ENCODE measurements at regions not wholly inside any gene's neighbourhood (a gene's known extent, or its start where the extent isn't known, plus 50 kb on each side); places are given as distances from the start of the nearest gene placed in this dataset.
"Not testable (repeated sequence)": the region's sequence is repeated elsewhere in the genome, so short reads cannot be mapped to it uniquely, and the experiment has no call there.

DNA sequence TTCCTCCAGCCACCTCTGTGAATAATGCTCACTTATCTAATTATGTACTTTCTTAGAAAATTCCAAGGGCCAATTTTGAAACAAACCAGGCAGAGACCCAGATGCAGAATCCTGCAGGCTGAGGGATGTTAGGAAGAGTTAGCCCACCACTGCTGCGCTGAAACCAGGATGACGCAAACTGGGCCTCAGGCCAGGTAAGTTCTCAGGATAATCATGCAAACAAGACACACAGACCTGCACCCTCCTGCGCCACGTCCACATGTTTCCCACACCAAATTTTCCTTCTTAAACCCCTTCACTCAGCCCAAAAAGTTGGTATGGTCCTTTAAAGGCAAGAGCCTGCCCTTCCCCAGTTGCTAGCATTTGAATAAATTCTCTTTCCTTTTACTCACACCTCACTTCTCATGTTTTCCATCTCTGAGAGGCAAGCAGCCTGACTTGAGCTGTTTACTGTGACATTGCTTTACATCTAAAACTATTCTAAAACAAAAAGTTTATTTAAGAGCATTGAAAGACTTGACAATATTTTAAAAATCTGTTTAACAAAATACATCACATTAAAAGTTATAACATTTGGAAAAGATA, 887.1 kb downstream of the LRRIQ3 start:
- no peak for DNase-seq (ENCODE audit: low spot score)
- no peak for FAIRE-seq

DNA sequence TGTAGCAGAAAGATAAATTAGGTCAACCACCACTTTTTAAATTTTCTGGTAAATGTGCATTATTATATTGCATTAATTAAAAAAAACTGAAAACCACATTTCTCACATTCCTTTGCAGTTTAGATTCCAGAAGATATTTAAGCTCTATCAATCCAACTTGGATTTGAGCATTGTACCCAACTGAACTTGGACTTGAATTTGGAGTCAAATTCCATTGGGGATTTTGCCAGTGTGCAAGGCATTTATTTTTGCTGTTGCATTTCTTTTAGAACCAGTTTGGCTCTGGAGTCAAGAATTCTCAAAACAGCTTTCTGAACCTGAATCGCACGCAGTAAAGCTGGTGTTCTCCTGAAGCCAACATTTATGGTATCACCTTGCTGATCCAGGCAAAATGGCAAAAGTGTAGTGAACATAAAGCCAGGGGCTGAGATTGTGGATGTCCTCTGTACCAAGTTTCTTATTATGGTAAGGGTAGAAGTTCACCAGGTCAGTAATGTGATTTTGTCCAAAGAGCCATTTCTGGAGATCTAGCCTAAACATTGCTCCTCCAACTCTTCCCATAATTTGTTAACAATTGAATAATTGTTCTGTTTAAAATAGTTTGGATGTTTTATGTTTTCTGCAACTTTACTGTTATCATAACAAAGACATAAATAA, 890.9 kb downstream of the LRRIQ3 start:
- no peak for DNase-seq (ENCODE audit: low spot score)
- no peak for FAIRE-seq

DNA sequence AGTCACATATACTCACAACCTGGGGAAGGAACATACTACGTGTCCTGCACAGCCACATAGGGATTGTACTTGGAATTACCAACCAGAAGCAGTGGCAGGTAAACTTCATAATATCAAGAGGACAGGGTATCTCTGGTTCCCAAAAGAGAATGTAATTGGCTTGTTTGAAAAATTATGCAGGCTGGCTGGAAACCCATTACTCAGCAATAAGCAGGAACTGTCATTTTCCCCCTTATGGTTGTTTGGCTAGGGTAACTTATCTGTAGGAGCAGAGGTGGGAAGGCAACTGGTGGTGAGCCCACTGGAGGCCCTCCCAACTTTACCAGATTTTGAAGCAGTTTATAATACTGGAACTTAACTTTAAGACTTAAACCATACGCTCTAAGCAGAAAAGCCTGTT, 924.1 kb downstream of the LRRIQ3 start:
- no peak for FAIRE-seq

DNA sequence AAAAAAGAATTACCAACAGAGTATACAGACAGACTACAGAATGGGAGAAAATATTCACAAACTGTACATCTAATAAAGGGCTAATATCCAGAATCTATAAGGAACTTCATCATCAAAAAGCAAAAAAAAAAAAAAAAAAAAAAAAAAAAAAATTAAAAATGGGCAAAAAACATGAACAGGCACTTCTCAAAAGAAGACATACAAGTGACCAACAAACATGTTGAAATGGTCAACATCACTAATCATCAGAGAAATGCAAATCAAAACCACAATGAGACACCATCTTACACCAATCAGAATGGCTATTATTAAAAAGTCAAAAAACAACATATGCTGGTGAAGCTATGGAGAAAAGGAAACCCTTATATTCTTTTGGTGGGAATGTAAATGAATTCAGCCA, 952.8 kb downstream of the LRRIQ3 start:
- DNase-seq (ENCODE audit: low spot score); FAIRE-seq: not testable (repeated sequence)

More for the DNA sequence above, 924.1 kb downstream of the LRRIQ3 start:
- DNase-seq (ENCODE audit: low spot score): no peak

GRCh38 chr1:73218995-73219546, 936.7 kb upstream of the NEGR1 start:
- DNase-seq (ENCODE audit: low spot score) (no peak), FAIRE-seq (no peak)

GRCh38 chr1:73205294-73205973, 923.1 kb upstream of the NEGR1 start:
- FAIRE-seq: no peak
- no peak for DNase-seq (ENCODE audit: low spot score)

DNA sequence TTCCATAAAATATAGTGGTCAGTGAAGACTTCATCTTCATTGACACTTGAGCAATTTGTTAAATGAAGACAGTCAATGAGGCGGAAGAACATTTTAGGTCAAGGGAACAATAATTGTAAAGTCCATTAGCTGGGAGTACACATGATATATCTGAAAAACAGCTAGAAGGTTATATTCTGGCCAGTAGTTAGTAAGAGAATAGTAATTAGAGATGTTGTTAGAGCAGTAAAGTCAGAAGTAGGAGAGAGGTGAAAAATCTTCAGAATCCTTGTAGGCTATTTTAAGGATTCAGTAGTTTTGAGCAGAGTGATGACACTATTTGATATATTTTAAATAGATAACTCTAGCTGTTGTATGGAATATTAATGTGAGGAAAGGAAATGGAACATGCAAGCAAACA, 915.6 kb upstream of the NEGR1 start:
- DNase-seq (ENCODE audit: low spot score) (no peak), FAIRE-seq (no peak)

DNA sequence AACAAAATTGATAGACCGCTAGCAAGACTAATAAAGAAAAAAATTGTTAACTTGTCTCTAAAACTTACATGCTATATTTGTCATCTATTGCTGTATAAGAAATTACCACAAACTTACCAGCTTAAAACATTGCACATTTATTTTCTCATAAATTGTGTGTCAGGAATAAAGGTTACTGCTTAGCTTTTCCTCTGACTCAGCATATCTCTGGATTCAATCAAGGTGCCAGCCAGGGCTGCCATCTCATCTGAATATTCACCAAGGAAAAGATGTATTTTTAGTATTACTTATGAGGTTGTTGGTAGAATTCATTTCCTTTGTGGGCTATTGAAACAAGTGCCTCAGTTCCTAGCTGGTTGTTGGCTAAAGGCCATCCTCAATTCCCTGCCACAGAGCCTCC, 912.6 kb upstream of the NEGR1 start:
- FAIRE-seq: no peak
- DNase-seq (ENCODE audit: low spot score): no peak

DNA sequence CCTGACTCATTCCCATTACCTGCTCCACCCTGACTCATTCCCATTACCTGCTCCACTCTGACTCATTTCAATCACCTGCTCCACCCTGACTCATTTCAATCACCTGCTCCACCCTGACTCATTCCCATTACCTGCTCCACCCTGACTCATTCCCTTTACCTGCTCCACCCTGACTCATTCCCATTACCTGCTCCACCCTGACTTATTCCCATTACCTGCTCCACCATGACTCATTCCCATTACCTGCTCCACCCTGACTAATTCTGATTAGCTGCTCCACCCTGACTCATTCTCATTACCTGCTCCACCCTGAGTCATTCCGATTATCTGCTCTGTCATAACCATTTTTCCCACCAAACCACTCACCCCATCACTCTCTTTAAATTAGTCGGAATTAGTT, 901.2 kb upstream of the NEGR1 start:
- not testable (repeated sequence) for DNase-seq (ENCODE audit: low spot score); FAIRE-seq

GRCh38 chr1:73181190-73181540, 898.8 kb upstream of the NEGR1 start:
- no peak for FAIRE-seq
- DNase-seq (ENCODE audit: low spot score): no peak

DNA sequence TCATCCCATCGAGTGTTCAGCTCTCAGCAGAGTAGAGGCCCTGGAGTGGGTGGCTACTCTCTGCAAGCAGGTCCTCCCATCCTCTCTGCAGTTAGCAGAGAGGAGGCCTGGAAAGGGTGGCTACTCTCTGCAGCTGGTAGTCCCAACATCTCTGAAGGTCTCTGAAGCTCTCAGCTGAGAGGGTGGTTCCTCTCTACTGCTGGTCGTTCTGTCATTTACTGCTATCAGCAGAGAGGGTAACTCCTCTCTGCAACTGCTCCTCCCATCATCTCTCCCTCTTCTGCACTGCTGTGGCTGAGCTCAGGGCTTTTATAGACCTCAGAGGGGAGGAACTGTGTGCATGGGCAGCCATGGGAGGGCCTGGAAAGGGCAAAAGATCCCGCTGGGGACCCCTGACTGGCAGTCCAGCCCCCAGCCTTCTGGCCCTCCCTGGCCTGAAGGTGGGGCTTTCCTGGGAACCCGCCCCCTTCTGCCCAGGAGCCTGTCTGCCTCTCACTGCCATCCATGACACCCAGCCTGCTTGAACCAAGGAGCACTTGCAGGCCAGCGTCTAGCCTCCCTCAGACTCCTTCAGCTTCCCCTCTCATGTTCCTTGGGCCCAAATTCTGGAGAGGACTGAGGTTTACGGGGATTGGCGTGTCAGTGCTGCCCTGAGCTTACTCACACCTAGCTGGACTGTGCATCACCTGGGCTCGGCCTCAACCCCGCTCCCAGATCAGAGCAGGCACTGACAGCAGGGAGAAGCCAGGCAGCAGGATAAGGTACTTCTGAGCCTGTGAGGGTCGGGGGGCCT, 898.3 kb upstream of the NEGR1 start:
- no peak for DNase-seq (ENCODE audit: low spot score)
- no peak for FAIRE-seq

- FAIRE-seq (no peak), DNase-seq (ENCODE audit: low spot score) (no peak)
Measured at GRCh38 chr1:73176902-73177301, 894.6 kb upstream of the NEGR1 start.

DNA sequence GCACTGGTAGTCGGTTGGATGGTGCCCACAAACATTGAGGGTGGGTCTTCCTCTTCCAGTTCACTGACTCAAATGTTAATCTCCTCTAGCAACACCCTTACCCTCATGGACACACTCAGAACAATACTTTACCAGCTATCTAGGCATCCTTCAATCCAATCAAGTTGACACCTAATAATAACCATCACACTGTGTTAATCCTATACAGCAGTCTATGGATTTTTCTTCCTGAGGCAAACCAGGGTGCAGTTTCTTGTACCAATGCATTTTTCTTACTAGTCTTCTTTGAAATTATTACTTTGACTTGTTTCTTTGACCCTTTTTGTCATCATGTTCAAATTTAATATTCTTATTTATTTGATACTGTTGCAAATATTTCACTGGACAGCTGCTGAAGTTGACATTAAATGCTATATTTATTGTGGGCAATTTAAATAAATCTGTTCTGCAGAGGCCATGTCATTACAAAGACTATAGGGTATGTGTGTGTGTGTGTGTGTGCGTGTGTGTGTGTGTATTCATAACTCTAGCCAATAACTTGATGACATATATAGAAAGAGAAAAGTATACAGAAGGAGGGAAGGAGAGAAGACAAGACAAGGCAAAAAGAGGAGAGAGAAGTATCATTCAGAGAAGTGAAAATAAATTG, 884.8 kb upstream of the NEGR1 start:
- no peak for FAIRE-seq
- no peak for DNase-seq (ENCODE audit: low spot score)

GRCh38 chr1:73162564-73162963, 880.2 kb upstream of the NEGR1 start:
- FAIRE-seq: no peak
- no peak for DNase-seq (ENCODE audit: low spot score)

DNA sequence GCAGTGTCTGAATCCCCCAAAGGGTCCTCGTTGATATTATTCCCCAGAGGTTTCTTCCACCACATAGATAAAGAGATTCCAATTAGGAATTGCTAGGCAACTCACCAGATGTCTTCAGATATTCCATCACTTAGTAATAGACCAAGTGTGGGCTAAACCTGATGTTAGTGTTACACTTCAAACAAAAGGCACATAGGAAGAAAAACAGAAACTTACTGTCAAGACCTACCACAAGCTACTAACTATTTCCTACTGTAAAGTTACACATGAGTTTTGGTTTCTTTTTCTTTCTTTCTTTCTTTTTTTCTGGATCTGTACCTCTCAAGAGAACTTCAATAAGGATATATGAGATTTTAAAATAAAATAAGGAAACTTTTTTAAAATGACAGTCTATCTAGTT, 879.1 kb upstream of the NEGR1 start:
- DNase-seq (ENCODE audit: low spot score): no peak
- no peak for FAIRE-seq

- FAIRE-seq (no peak), DNase-seq (ENCODE audit: low spot score) (no peak)
Measured at GRCh38 chr1:73160759-73161158, 878.4 kb upstream of the NEGR1 start.

DNA sequence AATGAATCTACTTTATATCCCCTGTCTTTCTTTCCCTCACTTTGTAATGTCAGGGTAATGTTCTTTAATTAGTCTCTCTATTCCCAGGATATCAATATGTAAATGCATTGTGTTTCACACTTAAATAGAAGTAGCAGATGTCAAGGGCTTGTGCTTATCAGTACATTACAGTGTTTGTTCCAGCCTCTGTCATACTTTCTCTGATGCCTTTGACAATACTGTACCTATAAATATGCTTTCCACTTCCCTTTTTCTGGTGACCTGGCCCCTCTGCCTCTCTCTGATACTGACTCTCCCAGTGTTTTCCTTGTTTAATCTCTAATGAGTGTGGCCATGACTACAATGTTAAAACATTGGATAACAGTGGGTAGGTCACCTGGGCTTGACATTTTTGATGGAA, 862.0 kb upstream of the NEGR1 start:
- DNase-seq (ENCODE audit: low spot score): no peak
- FAIRE-seq: no peak

DNA sequence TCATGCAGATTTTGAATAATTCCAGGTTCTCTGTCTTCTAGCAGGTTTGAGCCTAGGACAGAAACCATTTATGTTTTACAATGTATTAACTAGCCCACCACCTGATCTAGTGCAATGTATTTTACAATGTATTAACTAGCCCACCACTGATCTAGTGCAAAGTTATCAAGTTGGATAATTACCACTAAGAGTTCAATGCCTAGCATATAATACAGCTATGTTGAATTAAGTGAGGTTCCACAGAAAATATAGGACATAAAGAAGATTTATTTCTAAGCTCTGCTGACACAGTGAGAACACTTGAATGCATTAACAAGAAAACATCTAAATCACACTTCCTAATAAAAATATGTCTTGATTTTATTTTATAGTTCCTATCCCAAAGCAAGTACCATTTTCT, 854.6 kb upstream of the NEGR1 start:
- FAIRE-seq: no peak

GRCh38 chr1:73106931-73107330, 824.6 kb upstream of the NEGR1 start:
- no peak for FAIRE-seq
- no peak for DNase-seq (ENCODE audit: low spot score)

More for the DNA sequence above, 854.6 kb upstream of the NEGR1 start:
- no peak for DNase-seq (ENCODE audit: low spot score)

DNA sequence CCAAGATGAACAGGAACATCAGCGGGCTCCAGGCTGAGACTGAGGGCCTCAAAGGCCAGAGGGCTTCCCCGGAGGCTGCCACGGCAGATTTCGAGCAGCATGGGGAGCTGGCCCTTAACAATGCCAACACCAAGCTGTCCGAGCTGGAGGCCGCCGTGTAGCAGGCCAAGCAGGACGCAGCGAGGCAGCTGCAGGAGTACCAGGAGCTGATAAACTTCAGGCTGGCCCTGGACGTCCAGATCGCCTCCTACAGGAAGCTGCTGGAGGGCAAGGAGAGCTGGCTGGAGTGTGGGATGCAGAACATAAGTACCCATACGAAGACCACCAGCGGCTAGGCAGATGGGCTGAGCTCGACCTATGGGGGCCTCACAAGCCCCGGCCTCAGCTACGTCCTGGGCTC, 823.4 kb upstream of the NEGR1 start:
- no peak for DNase-seq (ENCODE audit: low spot score)

GRCh38 chr1:73104749-73105148, 822.4 kb upstream of the NEGR1 start:
- no peak for FAIRE-seq
- no peak for DNase-seq (ENCODE audit: low spot score)

More for the DNA sequence above, 823.4 kb upstream of the NEGR1 start:
- FAIRE-seq: no peak

All from RCC 7860 (cell line).